ENCODE measurements at regions not wholly inside any gene's neighbourhood (a gene's known extent, or its start where the extent isn't known, plus 50 kb on each side); places are given as distances from the start of the nearest gene placed in this dataset.

DNA sequence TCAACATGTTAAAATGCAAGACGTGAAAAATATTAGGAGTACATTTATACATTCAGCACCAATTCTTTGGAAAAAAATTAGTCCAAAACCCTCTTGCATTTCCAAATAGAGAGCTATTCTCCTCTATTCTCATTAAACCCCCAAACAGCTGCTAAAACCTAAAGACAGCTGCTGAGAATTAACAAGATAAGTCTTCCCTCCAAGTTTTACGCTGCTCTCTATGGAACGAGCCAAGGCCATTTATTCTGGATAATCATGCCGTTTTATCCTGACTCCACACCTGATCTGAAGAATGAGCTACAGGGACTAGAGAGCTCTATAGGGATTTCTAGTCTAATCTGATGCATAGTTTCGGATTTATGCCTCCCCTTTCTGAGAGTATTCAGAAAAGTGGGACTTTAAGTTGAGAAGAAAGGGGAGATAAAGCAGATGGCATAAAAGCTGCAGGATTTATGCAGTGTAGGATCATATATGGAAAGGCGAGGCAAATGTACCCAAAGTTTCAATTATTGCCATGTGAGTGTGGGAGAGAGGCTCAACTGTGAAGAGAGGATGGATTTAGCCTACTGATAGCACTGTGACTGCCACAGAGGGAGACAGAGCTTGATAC is 64.7 kb upstream of the HS3ST5 start:
- no peaks in the 10 kb centered on the region for H4K20me1 ChIP-seq (ENCODE audit: insufficient read depth, low read length)
- H3K4me3 ChIP-seq (replicated peaks in 1 of 3; ENCODE audit: low read depth in 2 of 3, low read length in 3 of 3), result no peak overlapping the region
- H3K36me3 Mint-ChIP-seq, result no peaks in the 10 kb centered on the region
- no peaks in the 10 kb centered on the region for H3K79me2 ChIP-seq (ENCODE audit: insufficient read depth, low read length)
- no peak overlapping the region for H3K4me2 ChIP-seq (replicated peaks; ENCODE audit: extremely low read depth, low read length, poor library complexity, severe bottlenecking)
- H3K4me3 Mint-ChIP-seq, result no peak overlapping the region
- no peaks in the 10 kb centered on the region for H3K27me3 ChIP-seq (ENCODE audit: control insufficient read depth in 2 of 2, insufficient read depth in 2 of 2, low read length in 2 of 2)
- H3K27ac Mint-ChIP-seq, result no peak overlapping the region
- WGBS (ENCODE audit: insufficient coverage), result 88% methylated on average over 4 of the region's 6 CpGs
- peaks cover 0 to 2% (median 0%) of the 10 kb centered on the region in 7 donors for H3K9me3 Mint-ChIP-seq
- H3K9ac ChIP-seq (ENCODE audit: insufficient read depth, low read length, poor library complexity, severe bottlenecking), result no peak overlapping the region
- H2AFZ ChIP-seq (ENCODE audit: insufficient read depth, low read depth, low read length, poor library complexity, severe bottlenecking), result no peak overlapping the region
- H3K4me1 ChIP-seq (ENCODE audit: control insufficient read depth in 1 of 2, insufficient read depth in 2 of 2, low read length in 2 of 2), result no peaks in the 10 kb centered on the region
- H3K27me3 Mint-ChIP-seq (ENCODE audit: low read depth in 3 of 3), result peaks cover 0 to 2% (median 0%) of the 10 kb centered on the region in 3 donors
- no peaks in the 10 kb centered on the region for H3K36me3 ChIP-seq (replicated peaks in 1 of 2; ENCODE audit: control insufficient read depth in 1 of 2, insufficient read depth in 2 of 2, low read length in 2 of 2)
- no peak for DNase-seq
- TF ChIP-seq, protein P1, sequence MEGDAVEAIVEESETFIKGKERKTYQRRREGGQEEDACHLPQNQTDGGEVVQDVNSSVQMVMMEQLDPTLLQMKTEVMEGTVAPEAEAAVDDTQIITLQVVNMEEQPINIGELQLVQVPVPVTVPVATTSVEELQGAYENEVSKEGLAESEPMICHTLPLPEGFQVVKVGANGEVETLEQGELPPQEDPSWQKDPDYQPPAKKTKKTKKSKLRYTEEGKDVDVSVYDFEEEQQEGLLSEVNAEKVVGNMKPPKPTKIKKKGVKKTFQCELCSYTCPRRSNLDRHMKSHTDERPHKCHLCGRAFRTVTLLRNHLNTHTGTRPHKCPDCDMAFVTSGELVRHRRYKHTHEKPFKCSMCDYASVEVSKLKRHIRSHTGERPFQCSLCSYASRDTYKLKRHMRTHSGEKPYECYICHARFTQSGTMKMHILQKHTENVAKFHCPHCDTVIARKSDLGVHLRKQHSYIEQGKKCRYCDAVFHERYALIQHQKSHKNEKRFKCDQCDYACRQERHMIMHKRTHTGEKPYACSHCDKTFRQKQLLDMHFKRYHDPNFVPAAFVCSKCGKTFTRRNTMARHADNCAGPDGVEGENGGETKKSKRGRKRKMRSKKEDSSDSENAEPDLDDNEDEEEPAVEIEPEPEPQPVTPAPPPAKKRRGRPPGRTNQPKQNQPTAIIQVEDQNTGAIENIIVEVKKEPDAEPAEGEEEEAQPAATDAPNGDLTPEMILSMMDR (IDR thresholded peaks at IDR 0.05), result no peak
- no peaks in the 10 kb centered on the region for H3K4me1 Mint-ChIP-seq
- H3K9me3 ChIP-seq (replicated peaks in 1 of 2; ENCODE audit: control insufficient read depth in 1 of 2, insufficient read depth in 1 of 2, low read length in 2 of 2), result no peaks in the 10 kb centered on the region
- no peak overlapping the region for H3K27ac ChIP-seq (ENCODE audit: low read depth in 1 of 2, low read length in 2 of 2)
- intact Hi-C loops (cut with micrococcal nuclease), result no loop called here

DNA sequence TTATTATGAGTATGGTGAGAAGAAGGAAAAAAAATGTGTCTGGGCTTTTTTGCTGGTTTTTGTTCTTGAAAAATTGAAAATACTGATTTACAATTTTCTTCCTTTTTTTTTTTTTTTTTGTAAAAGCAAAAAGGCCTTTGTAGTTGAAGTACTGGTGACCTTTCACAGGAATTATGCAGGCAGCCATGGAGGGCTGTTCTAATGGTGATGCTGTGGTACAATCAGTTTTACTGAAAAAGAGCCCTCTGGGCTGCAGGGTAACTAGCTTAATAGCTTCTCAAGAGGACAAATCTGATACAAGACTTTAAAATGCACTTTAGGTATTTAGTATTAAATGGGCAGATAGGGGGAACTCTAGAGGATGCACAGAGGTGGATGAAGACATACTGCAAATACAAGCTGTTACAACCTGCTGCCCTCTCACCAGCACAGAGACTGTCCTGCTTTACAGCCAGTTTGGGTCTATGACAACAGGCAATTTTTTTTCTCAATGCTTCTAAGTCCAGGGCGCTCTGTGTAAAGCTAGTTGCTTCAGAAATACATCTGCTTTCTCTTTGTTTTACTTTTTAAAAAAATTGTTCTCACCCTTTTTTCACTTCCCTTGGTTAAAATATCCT is 61.6 kb upstream of the HS3ST5 start:
- H3K9me3 Mint-ChIP-seq, result peaks cover 0 to 2% (median 0%) of the 10 kb centered on the region in 7 donors
- intact Hi-C loops (cut with micrococcal nuclease), result no loop called here
- H3K4me1 Mint-ChIP-seq, result no peaks in the 10 kb centered on the region
- no peaks in the 10 kb centered on the region for H4K20me1 ChIP-seq (ENCODE audit: insufficient read depth, low read length)
- H3K27me3 ChIP-seq (ENCODE audit: control insufficient read depth in 2 of 2, insufficient read depth in 2 of 2, low read length in 2 of 2), result no peaks in the 10 kb centered on the region
- DNase-seq, result no peak
- no peaks in the 10 kb centered on the region for H3K9me3 ChIP-seq (replicated peaks in 1 of 2; ENCODE audit: control insufficient read depth in 1 of 2, insufficient read depth in 1 of 2, low read length in 2 of 2)
- H3K79me2 ChIP-seq (ENCODE audit: insufficient read depth, low read length), result no peaks in the 10 kb centered on the region
- TF ChIP-seq, protein P1 (IDR thresholded peaks at IDR 0.05), result no peak
- H3K4me3 Mint-ChIP-seq, result no peak overlapping the region
- H3K4me1 ChIP-seq (ENCODE audit: control insufficient read depth in 1 of 2, insufficient read depth in 2 of 2, low read length in 2 of 2), result no peaks in the 10 kb centered on the region
- H2AFZ ChIP-seq (ENCODE audit: insufficient read depth, low read depth, low read length, poor library complexity, severe bottlenecking), result no peak overlapping the region
- 100% methylated on average over 1 of the region's 1 CpG for WGBS (ENCODE audit: insufficient coverage)
- no peak overlapping the region for H3K9ac ChIP-seq (ENCODE audit: insufficient read depth, low read length, poor library complexity, severe bottlenecking)
- no peak overlapping the region for H3K27ac ChIP-seq (ENCODE audit: low read depth in 1 of 2, low read length in 2 of 2)
- H3K27me3 Mint-ChIP-seq (ENCODE audit: low read depth in 3 of 3), result peaks cover 0 to 2% (median 1%) of the 10 kb centered on the region in 3 donors
- H3K4me3 ChIP-seq (replicated peaks in 1 of 3; ENCODE audit: low read depth in 2 of 3, low read length in 3 of 3), result no peak overlapping the region
- H3K4me2 ChIP-seq (replicated peaks; ENCODE audit: extremely low read depth, low read length, poor library complexity, severe bottlenecking), result no peak overlapping the region
- H3K36me3 Mint-ChIP-seq, result no peaks in the 10 kb centered on the region
- no peak overlapping the region for H3K27ac Mint-ChIP-seq
- no peaks in the 10 kb centered on the region for H3K36me3 ChIP-seq (replicated peaks in 1 of 2; ENCODE audit: control insufficient read depth in 1 of 2, insufficient read depth in 2 of 2, low read length in 2 of 2)
